Fibroblast of lung (primary cell): ENCODE measurements at regions not wholly inside any gene's neighbourhood (a gene's known extent, or its start where the extent isn't known, plus 50 kb on each side); places are given as distances from the start of the nearest gene placed in this dataset.

Source experiments
- EZH2 ChIP-seq: IDR thresholded peaks from 2 replicates; pipeline ENCODE4 v1.5.1; 2012; ENCODE audit warnings: low read length, control low read depth, mild to moderate bottlenecking; ENCODE audit errors: missing control alignments
- TF ChIP-seq, protein P1 (sequence below), 2 donors: IDR thresholded peaks in 1 of 2; conservative IDR thresholded peaks in 1 of 2; 1 replicate in 1 of 2; 2 replicates in 1 of 2; pipeline ENCODE4 v1.5.1; 2011 to 2012; ENCODE audit warnings: low read length in 2 of 2, control low read depth in 1 of 2, inconsistent platforms in 1 of 2, low read depth in 1 of 2, mild to moderate bottlenecking in 1 of 2

DNA sequence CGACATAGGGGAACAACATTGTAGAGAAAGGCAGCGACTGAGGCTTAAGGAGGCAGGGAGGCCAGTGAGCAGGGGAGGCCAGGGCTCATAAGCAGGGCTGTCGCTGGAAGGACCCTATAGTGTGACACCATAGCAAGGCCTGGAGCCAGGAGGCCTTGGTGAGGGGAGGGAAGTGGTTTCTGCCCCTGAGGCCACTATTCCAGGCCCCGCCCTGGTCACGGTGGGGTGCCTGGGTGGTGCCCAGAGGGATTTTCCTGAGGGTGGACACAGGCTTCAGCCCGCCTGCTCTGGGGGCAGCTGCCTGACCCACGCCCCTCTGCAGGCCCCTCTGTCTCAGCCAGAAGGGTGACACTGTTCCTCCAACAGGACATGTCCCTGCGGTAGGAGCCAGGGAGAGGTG lies 147.8 kb upstream of the IQSEC1 start:
- TF ChIP-seq, protein P1, sequence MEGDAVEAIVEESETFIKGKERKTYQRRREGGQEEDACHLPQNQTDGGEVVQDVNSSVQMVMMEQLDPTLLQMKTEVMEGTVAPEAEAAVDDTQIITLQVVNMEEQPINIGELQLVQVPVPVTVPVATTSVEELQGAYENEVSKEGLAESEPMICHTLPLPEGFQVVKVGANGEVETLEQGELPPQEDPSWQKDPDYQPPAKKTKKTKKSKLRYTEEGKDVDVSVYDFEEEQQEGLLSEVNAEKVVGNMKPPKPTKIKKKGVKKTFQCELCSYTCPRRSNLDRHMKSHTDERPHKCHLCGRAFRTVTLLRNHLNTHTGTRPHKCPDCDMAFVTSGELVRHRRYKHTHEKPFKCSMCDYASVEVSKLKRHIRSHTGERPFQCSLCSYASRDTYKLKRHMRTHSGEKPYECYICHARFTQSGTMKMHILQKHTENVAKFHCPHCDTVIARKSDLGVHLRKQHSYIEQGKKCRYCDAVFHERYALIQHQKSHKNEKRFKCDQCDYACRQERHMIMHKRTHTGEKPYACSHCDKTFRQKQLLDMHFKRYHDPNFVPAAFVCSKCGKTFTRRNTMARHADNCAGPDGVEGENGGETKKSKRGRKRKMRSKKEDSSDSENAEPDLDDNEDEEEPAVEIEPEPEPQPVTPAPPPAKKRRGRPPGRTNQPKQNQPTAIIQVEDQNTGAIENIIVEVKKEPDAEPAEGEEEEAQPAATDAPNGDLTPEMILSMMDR (conservative IDR thresholded peaks at IDR 0.05 in 1 of 2, IDR thresholded peaks at IDR 0.05 in 1 of 2; ENCODE audit: low read depth in 1 of 2, low read length in 2 of 2), result no peak
- TF ChIP-seq EZH2, result no peak
